Ovary (tissue), 3 donors: ENCODE measurements at regions not wholly inside any gene's neighbourhood (a gene's known extent, or its start where the extent isn't known, plus 50 kb on each side); places are given as distances from the start of the nearest gene placed in this dataset.

Experiments used
- CTCF ChIP-seq, 3 donors: fragments of 450-650 bp in 2 of 3; fragments of 200-600 bp in 1 of 3; IDR thresholded peaks; one replicate each; pipeline versions ENCODE4 v1.5.1 to v1.8.0; 2016 to 2022; ENCODE audit warnings: antibody characterized with exemption in 3 of 3, mild to moderate bottlenecking in 1 of 3
- EP300 ChIP-seq: sonication (generic); formaldehyde crosslinking; IDR thresholded peaks from one replicate; pipeline ENCODE4 v1.6.1; 2017; ENCODE audit warnings: antibody characterized with exemption
- POLR2A ChIP-seq: fragments of 450-650 bp; IDR thresholded peaks from one replicate; pipeline ENCODE4 v1.6.1; 2017; ENCODE audit warnings: antibody characterized with exemption, mild to moderate bottlenecking, moderate library complexity
- donor health status: DM: no; HTN: no; CAD: no.

GRCh38 chr6:139730340-139730974, 356.0 kb upstream of the CITED2 start:
- no peak for TF ChIP-seq CTCF (IDR thresholded peaks at IDR 0.05)
- TF ChIP-seq EP300 = no peak
- TF ChIP-seq POLR2A = no peak
